ENCODE measurements at regions not wholly inside any gene's neighbourhood (a gene's known extent, or its start where the extent isn't known, plus 50 kb on each side); places are given as distances from the start of the nearest gene placed in this dataset.

DNA sequence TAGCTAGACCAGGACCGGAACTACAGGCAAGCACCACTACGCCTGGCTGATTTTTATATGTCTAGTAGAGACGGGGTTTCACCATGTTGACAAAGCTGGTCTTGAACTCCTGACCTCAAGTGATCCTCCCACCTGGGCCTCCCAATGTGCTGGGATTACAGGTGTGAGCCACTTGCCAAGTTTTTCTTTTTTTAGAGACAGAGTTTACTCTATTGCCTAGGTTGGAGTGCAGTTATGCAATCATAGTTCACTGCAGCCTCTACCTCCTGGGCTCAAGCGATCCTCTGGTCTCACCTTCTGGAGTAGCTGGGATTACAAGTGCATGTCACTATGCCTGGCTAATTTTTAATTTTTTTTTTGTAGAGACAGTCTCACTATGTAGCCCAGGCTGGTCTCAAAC is 201.5 kb upstream of the TBX3 start:
- TF ChIP-seq, protein P1, sequence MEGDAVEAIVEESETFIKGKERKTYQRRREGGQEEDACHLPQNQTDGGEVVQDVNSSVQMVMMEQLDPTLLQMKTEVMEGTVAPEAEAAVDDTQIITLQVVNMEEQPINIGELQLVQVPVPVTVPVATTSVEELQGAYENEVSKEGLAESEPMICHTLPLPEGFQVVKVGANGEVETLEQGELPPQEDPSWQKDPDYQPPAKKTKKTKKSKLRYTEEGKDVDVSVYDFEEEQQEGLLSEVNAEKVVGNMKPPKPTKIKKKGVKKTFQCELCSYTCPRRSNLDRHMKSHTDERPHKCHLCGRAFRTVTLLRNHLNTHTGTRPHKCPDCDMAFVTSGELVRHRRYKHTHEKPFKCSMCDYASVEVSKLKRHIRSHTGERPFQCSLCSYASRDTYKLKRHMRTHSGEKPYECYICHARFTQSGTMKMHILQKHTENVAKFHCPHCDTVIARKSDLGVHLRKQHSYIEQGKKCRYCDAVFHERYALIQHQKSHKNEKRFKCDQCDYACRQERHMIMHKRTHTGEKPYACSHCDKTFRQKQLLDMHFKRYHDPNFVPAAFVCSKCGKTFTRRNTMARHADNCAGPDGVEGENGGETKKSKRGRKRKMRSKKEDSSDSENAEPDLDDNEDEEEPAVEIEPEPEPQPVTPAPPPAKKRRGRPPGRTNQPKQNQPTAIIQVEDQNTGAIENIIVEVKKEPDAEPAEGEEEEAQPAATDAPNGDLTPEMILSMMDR (IDR thresholded peaks at IDR 0.05), result no peak
- no peak for TF ChIP-seq POLR2AphosphoS5 (IDR thresholded peaks at IDR 0.05)
